SK-N-SH treated with all-trans-retinoic acid at 6 μM for 48 hours (cell line): ENCODE measurements at regions not wholly inside any gene's neighbourhood (a gene's known extent, or its start where the extent isn't known, plus 50 kb on each side); places are given as distances from the start of the nearest gene placed in this dataset.

Source experiments
- OSR1 ChIP-seq: fragments of 250-450 bp; sonication (Bioruptor Pico); IDR thresholded peaks from 2 replicates; pipeline ENCODE4 v1.8.0; 2022; ENCODE audit warnings: moderate library complexity, mild to moderate bottlenecking, inconsistent platforms
- PPARA ChIP-seq: fragments of 250-450 bp; sonication (Bioruptor Pico); IDR thresholded peaks from 2 replicates; pipeline ENCODE4 v1.5.0; 2020; ENCODE audit warnings: mild to moderate bottlenecking, borderline replicate concordance
- RARB ChIP-seq: fragments of 250-450 bp; sonication (Bioruptor Pico); IDR thresholded peaks from 2 replicates; pipeline ENCODE4 v1.8.0; 2021; ENCODE audit warnings: mild to moderate bottlenecking, moderate library complexity
- SNAI2 ChIP-seq: fragments of 250-450 bp; sonication (Bioruptor Pico); IDR thresholded peaks from 2 replicates; pipeline ENCODE4 v1.5.0; 2020; ENCODE audit warnings: mild to moderate bottlenecking, moderate library complexity
- ZFP3 ChIP-seq: fragments of 250-450 bp; sonication (Bioruptor Pico); IDR thresholded peaks from 2 replicates; pipeline ENCODE4 v1.5.0; 2020; ENCODE audit warnings: mild to moderate bottlenecking, moderate library complexity
- TF ChIP-seq, protein P1 (sequence below): fragments of 250-450 bp; sonication (Bioruptor Pico); IDR thresholded peaks from 2 replicates; pipeline ENCODE4 v1.5.0; 2020; ENCODE audit warnings: mild to moderate bottlenecking, moderate library complexity

- TF ChIP-seq, protein P1, sequence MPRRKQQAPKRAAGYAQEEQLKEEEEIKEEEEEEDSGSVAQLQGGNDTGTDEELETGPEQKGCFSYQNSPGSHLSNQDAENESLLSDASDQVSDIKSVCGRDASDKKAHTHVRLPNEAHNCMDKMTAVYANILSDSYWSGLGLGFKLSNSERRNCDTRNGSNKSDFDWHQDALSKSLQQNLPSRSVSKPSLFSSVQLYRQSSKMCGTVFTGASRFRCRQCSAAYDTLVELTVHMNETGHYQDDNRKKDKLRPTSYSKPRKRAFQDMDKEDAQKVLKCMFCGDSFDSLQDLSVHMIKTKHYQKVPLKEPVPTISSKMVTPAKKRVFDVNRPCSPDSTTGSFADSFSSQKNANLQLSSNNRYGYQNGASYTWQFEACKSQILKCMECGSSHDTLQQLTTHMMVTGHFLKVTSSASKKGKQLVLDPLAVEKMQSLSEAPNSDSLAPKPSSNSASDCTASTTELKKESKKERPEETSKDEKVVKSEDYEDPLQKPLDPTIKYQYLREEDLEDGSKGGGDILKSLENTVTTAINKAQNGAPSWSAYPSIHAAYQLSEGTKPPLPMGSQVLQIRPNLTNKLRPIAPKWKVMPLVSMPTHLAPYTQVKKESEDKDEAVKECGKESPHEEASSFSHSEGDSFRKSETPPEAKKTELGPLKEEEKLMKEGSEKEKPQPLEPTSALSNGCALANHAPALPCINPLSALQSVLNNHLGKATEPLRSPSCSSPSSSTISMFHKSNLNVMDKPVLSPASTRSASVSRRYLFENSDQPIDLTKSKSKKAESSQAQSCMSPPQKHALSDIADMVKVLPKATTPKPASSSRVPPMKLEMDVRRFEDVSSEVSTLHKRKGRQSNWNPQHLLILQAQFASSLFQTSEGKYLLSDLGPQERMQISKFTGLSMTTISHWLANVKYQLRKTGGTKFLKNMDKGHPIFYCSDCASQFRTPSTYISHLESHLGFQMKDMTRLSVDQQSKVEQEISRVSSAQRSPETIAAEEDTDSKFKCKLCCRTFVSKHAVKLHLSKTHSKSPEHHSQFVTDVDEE (CRISPR knock-in tag): no peak
- TF ChIP-seq PPARA (no peak), OSR1 (CRISPR knock-in tag) (no peak), SNAI2 (CRISPR knock-in tag) (no peak), ZFP3 (CRISPR knock-in tag) (no peak), RARB (no peak)
These were observed 828.9 kb upstream of the NXPH2 start for GRCh38 chr2:139609109-139609508.
